HG03354 (cell line): ENCODE measurements at regions not wholly inside any gene's neighbourhood (a gene's known extent, or its start where the extent isn't known, plus 50 kb on each side); places are given as distances from the start of the nearest gene placed in this dataset.

Experiments used
- ATAC-seq: cut with Tn5 transposase; IDR thresholded peaks from one replicate; pipeline ENCODE4 v1.9.1; 2021; ENCODE audit warnings: mild to moderate bottlenecking; ENCODE audit not compliant: unreplicated experiment, poor library complexity, severe bottlenecking

- ATAC-seq, result no peak
These were observed 273.6 kb downstream of the SRBD1 start for GRCh38 chr2:45337481-45337880.

DNA sequence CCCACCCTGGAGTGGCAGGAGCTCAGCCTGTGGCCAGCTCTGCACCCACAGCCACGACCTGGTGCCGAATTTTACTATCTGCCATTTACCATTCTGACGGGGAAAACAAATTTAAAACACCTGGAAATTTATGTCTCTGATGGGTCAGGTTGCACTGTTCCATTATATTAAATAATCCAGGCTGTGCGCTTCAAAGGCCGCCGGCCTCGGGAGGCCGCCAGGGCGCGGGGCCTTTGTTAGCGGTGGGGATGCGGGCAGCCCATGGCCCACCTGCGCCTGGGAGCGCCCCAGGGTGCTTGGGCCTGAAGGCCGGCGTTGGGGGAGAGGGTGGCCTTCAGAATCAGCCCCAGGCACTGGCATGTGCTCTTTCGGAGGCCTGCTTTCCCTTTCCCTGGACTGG is 276.9 kb downstream of the SRBD1 start:
- ATAC-seq, result no peak

- no peak for ATAC-seq
These were observed 278.5 kb downstream of the SRBD1 start for GRCh38 chr2:45332567-45332966.

GRCh38 chr2:45332094-45332493 is 279.0 kb downstream of the SRBD1 start:
- no peak for ATAC-seq

- ATAC-seq, result no peak
These were observed 279.7 kb downstream of the SRBD1 start for GRCh38 chr2:45331410-45331786.

- no peak for ATAC-seq
These were observed 280.2 kb downstream of the SRBD1 start for GRCh38 chr2:45330637-45331409.

DNA sequence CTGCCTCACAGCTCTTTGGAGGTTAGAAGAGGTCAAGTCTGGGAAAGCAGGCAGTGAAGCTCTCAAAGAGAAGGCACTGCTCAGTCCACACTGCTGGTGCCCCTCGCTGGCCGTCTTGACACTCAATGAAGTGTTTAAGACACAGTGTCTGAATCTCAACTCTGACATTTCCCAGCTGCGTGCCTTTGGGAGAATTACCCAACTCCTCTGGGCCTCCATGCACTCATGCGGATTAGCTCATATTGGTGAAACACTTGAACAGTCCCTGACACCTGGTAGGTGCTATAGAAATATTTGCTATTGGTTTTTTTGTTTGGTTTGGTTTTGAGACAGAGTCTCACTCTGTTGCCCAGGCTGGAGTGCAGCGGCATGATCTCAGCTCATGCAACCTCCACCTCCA is 281.0 kb downstream of the SRBD1 start:
- ATAC-seq, result no peak

DNA sequence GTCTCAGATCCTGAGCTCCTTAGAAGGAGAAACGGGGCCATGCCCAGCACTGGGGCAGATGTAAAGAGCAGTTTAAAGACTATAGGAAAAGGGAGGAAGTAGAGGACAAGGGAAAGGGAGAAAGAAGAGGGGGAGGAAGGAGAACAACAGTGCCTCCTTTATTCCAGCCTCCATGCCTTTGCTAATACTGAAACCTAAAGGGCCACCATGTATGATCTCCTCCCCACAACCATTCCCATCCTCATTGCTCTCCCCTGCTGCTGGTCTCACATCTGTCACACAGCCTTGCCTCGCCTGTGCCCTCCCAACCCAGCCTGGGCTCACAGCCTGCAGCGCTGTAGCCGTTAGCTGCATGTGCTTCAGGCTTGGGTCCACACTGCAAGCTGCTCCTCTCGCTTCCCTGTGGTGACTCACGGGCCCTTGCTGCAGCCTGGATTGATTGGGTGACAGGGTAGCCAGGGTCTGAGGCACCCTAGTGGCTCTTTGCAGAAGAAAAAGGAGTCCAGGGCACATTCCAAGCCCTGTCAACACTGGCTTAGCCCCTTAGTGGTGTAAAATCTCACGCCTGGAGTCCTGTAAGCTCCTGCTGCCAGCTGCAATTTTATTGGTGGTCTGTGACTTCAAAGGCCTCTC is 281.9 kb downstream of the SRBD1 start:
- ATAC-seq, result no peak

GRCh38 chr2:45328264-45328870 is 282.7 kb downstream of the SRBD1 start:
- no peak for ATAC-seq

GRCh38 chr2:45323344-45323743 is 287.7 kb downstream of the SRBD1 start:
- ATAC-seq, result no peak

GRCh38 chr2:45320956-45321355 is 290.1 kb downstream of the SRBD1 start:
- no peak for ATAC-seq

GRCh38 chr2:45319683-45320455 is 291.2 kb downstream of the SRBD1 start:
- ATAC-seq, result no peak

DNA sequence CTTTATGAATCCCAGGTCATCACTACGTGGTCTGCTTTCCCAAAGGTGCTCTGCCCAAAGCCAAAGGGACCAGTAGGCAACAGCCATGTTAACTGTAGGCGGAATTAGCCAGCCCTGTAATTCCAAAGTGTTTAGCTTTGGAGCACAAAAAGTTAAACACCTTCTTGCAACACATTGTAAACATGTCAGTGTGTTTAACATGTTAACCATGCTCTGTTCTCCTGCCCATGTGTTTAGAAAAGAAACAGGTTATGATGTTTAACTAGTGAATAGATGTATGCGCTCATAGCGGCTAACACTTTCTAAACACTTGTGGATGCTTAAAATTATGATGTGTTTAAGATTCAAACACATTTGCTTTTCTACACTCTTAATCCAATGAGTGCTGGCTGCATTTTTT is 292.4 kb downstream of the SRBD1 start:
- no peak for ATAC-seq

- ATAC-seq, result no peak
These were observed 294.3 kb downstream of the SRBD1 start for GRCh38 chr2:45316576-45317338.

- no peak for ATAC-seq
These were observed 295.2 kb downstream of the SRBD1 start for GRCh38 chr2:45315861-45316260.

GRCh38 chr2:45312275-45312674 is 298.8 kb downstream of the SRBD1 start:
- ATAC-seq, result no peak

DNA sequence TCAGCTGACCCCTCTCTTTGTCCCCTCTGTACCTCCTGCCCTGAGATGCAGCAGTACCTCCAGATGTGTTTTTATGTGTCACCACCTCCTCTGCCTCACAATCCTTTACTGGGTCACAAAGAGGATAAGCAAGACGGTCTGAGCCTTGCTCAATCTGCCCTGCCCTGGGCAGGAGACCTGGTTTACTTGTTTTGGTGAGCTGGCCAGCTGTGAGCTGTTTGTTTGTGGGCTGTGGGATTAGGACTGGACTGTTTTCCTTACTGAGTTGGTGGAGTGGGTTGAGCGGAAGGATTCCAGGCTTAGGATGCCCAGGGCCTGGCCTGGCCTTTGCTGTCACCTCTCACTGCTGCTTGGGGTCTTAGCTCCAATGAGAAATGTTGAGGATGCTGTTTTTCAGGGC is 299.5 kb downstream of the SRBD1 start:
- ATAC-seq, result no peak

- ATAC-seq, result no peak
These were observed 297.9 kb upstream of the SIX2 start for GRCh38 chr2:45307147-45307546.

GRCh38 chr2:45305599-45305998 is 296.3 kb upstream of the SIX2 start:
- ATAC-seq, result no peak
